HG03097 (cell line): ENCODE measurements at regions not wholly inside any gene's neighbourhood (a gene's known extent, or its start where the extent isn't known, plus 50 kb on each side); places are given as distances from the start of the nearest gene placed in this dataset.
"Not testable (repeated sequence)": the region's sequence is repeated elsewhere in the genome, so short reads cannot be mapped to it uniquely, and the experiment has no call there.

Experiments
- ATAC-seq: cut with Tn5 transposase; IDR thresholded peaks from one replicate; pipeline ENCODE4 v1.9.1; 2021; ENCODE audit not compliant: unreplicated experiment, low FRiP score

DNA sequence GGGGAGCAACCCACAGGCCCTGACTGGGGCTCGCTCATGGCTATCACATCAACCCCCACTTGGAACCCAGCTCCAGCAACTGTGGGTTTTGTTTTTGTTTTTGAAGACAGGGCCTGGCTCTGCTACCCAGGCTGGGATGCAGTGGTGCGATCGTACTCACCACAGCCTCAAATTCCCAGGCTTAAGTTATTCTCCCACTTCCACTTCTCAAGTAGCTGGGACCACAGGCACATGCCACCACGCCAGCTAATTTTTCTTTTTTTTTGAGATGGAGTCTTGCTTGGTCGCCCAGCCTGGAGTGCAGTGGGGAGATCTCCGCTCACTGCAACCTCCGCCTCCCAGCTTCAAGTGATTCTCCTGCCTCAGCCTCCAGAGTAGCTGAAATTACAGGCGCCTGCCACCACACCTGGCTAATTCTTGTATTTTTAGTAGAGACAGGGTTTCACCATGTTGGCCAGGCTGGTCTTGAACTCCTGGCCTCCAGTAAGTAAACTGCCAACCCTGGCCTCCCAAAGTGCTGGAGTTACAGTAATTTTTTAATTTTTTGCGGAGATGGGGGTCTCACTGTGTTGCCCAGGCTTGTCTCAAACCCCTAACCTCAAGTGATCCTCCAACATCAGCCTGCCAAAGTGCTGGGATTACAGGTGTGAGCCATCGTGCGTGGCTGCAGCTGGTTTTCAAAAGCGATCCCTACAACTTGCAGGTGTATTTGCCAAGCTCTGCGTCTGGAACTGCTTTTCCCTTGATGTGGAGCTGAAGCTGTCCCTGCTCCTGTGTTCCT, 228.7 kb downstream of the SKIDA1 start:
- no peak for ATAC-seq

DNA sequence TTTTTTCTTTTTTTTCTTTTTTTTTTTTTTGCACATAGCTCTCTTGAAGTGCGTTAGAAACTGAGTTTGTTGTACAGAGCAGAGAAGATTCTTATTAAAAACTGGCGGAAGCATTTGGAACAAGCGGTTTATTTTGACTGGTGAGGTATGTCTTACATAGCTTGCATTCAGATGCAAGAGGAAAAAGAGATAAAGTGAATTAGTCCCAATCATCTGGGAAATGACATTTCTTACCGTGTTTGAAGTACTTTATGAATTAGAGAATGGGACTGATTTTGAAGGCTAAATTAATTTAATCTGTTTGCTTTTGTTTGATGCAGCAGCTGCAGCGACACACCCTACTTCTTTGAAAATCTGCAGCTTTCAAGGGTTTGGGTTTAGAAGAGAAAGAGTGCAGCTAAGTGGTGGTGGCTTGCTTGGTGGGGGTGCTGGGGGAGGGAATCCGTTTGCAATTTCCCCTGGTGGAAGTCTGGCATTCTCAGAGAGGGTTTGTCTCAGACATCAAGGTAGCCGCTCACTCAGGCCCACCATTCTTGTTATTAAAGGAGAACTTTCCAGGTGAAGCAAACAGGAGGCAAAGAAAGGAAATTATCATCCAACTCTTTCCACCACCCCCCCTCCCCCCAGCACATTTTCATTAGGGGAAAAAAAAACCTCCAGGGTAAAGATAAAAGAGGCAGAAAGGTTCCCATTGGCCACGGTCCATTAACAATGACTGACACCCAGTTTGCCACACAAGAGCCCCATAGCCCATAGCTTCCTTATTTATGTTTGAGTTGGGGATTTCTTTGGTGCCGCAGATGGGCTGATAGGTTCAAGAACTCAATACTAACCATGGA, 231.7 kb downstream of the SKIDA1 start:
- ATAC-seq, result no peak

DNA sequence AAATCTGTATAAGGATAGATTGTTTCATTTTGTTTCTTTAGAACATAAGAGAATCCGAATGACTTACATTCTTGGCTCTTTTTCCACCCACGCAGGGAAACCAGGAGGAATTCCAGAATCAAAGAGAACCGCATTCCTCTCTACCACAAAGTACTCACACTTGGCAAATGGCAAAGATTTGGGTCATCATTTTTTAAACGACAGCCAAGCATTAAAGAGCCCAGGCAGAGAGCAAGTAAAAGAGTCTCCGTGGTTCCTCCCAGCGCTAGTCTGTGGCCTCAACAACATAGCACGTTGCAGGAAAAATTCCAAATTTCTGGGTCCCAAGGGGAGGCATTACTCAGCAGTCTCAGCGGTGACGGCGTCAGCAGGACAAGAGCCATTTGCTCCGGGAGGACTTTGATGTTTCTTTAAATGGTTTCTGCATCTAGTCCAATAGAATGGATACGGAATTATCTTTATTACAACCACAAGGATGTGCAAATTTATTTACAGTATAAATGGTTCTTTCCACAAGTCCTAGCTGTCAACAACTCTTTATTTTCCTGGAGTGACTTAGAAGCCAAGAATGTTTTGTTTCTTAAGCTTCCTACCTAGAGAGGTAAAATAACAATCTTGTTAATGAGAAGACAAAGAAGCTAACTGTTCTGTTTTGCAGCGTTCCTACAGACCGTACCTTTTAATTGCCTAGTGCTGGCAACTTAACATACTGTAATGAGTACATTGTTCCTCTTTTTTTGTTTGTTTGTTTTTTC, 232.5 kb downstream of the SKIDA1 start:
- ATAC-seq, result no peak

DNA sequence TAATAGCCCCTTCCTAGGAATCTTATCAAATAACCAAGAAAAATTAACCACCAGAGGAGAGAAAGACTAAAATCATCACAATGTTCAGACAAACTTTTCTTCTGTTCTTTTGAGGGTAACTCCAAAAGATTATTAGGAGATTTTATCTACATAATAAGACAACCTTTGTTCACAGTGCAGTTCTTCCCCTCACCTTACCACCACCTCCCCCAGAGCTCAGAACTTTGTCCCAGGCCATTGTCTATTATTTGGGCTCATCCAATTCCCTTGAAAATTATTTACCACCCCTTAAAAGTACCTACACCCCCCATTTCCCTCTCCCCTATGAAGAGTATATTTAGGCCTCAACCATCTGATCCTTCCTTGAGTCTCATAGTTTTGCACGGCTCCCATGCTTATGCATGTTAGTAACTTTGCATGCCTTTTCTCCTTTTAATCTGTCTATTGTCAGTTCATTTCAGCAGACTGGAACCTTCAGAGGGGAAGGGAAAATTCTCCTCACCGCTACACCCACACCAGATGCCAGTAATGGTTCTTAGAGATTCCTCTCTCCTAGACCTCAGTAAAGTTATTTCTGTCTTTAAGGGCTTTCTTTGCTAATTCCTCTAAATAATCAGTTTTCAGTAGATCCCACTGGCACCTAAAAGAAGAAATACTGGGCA, 234.9 kb downstream of the SKIDA1 start:
- no peak for ATAC-seq

DNA sequence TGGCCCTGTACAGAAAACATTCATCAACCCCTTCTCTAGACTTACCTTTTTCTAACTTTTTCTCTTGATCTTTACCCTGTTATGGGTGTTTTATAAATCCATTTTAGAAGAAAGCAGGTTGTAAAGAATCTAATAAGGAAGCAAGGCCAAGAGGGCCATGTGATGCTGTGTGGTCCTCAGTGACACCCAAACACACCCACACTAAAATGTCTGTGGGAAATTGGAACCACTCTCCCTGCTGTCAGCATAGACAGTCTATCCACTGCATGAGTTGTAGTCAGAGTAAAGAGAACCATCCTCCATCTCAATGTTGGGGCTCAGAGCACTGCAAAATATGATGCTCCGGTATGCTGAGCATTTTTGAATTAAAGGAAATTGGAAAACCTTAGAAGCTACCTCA, 235.5 kb downstream of the SKIDA1 start:
- ATAC-seq, result no peak

DNA sequence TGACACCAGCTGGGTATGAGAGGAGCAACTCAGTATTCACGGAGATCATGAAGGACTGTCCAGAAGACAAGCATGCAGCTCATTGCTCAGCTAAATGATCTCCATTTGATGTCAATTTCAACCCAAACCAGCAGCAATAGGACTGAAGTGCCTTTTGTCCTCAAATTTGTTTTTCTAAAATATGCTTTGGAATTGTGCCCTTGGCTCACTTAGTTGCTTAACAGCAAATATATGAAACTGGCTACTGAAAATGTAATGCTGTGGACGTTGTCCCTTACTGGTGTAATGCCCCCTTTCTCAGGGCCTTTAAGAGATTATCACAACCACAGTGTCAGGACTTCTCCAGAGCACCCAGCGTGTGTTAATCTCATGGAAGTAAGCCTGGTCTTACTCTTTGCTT, 236.2 kb downstream of the SKIDA1 start:
- no peak for ATAC-seq

DNA sequence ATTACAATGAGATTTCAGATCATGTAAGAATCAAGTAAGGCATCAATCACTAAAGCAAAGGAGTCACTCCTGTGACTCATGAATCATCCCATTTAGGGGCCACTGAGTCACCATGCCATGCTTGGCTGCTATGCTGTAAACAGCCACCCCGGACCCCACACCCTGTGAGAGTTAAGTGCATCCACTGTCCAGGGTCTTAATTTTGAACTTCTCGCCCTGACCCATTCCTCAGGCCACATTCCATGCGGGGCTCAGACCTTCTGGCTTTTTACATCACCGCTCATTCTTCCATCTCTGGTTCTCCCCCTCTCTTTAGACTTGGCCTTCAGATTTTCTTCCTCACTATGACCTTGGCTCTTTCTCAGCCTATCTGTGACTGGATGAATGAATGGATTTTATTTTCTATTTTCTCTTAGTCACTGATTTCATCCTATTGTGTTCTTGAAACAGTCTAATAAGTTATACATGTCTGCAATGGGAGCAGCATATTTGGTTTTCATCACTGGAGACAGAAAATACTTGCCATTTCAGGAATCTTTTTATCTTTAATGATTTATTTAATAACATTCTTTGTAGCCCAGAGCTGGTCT, 239.6 kb downstream of the SKIDA1 start:
- ATAC-seq, result no peak

DNA sequence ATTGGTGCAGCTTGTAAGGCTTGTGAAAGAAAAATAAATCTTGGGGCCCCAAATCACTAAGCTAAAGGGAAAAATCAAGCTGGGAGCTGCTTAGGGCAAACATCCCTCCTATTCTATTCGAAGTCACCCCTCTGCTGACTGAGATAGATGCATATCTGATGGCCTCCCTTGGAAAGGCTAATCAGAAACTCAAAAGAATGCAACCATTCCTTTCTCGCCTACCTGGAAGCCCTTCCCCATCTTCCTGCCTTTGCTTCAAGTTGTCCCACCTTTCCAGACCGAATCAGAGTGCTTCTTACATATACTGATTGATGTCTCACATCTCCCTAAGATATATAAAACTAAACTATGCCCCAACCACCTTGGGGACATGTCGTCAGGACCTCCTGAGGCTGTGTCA, 240.3 kb downstream of the SKIDA1 start:
- ATAC-seq, result no peak

DNA sequence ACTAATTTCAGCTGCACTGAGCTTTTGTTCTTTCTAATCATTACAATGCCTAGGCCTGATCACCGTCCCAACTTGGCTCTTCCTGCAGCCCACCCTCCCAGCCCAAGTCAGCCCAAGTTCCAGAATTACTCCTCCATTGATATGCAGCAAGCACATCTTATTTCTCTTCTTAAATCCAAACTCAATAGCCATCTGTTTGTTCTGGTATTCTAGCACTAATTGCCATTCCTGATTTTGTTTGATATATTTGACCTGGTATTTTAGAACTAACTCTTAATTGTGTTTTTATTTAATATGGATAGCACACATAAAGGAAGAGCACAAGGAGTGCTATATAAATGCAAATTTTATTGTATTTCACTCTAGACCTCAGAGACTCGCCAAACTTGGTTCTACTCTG, 241.2 kb downstream of the SKIDA1 start:
- no peak for ATAC-seq

DNA sequence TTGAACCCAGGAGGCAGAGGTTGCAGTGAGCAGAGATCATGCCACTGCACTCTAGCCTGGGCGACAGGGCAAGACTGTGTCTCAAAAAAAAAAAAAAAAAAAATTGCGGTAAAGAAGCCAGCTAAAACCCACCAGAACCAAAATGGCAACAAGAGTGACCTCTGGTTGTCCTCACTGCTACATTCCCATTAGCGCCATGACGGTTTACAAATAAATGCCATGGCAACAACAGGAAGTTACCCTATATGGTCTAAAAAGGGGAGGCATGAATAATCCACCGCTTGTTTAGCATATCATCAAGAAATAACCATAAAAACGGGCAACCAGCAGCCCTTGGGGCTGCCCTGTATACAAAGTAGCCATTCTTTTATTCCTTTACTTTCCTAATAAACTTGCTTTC, 242.4 kb downstream of the SKIDA1 start:
- ATAC-seq, result not testable (repeated sequence)

DNA sequence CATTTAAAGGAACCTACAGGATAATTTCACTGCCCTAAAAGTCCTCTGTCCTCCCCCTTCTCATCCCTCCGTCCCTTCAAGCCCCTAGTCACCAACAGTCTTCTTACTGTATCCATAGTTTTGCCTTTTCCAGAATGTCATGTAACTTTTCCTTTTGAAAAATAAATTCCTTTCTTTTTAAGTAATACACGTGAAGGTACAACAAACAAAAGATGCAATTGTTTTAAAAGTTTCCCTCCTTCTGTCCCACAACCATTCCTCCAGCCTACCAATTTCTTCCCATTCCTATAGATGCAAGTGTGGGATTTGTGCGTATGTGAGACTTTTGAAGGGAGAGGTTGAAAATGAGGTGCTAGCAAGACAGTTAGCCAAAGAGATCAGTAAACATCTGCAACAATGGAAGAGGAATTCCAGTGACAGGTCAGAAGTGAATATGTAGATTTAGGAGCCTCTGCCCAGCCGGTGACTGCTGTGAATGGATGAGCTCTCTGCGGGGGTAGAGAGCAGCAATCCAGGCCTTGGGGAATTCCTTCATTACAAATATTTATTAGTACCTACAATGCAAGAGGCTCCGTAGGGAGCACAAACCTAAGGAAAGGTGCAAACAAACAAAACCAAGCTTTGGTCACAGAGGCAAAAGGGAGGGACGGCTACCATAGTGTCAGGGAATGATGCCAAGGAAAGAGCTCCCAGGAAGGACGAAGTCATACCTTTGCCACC, 243.6 kb downstream of the SKIDA1 start:
- no peak for ATAC-seq

DNA sequence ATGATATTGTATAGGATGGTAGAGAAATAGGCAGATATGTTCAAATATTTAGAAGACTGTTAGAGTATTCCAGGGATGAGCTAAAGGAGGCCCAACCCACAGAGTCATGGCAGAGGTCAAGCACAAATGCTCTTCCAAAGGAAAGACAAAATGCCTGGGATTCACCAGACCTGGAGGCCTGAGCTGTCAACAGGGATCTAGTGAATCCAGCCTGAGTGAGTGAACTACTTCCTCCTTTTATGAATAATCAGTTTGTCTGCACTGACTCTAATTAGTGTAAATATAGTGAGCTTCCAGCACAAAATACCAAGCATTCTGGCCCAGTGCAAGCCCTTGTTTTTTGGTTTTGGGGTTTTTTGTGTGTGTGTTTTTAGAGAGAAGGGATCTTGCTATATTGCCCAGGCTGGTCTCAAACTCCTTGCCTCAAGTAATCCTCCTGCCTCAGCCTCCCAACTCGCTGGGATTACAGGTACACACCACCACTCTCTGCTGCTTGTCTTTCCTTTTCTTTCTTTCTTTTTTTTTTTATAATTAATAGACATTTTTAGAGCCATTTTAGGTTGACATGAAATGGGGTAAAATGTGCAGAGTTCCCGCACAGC, 244.4 kb downstream of the SKIDA1 start:
- ATAC-seq, result no peak

DNA sequence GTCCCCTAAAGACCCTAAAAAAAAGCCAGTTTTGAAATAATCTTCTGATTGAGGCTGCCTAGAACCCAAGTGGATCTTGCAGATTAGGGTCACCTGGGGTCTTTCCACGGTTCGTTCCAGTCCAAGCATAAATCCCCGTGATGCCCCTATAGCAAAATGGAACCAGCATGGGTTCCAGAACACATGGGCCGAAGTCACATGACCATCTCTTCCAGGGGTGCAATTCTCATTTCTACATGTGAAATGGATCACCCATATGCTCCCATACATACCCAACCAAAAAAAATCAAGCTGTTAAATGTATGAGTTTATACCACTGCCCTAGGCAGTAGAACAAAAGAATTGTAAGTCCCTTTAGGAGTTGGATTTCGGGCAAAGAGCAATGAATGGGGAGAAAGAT, 245.4 kb downstream of the SKIDA1 start:
- ATAC-seq, result no peak

DNA sequence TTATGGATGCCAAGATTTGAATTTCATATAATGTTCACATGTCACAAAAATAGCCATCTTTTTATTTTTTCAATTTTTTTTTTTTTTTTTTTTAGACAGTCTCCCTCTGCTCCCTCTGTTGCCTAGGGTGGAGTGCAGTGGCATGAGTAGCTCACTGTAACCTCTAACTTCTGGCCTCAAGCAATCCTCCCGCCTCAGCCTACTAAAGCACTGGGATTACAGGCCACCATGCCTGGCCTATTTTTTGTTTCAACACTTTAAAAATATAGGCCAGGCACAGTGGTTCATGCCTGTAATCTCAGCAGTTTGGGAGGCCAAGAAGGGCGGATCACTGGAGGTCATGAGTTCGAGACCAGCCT, 246.3 kb downstream of the SKIDA1 start:
- ATAC-seq, result no peak

DNA sequence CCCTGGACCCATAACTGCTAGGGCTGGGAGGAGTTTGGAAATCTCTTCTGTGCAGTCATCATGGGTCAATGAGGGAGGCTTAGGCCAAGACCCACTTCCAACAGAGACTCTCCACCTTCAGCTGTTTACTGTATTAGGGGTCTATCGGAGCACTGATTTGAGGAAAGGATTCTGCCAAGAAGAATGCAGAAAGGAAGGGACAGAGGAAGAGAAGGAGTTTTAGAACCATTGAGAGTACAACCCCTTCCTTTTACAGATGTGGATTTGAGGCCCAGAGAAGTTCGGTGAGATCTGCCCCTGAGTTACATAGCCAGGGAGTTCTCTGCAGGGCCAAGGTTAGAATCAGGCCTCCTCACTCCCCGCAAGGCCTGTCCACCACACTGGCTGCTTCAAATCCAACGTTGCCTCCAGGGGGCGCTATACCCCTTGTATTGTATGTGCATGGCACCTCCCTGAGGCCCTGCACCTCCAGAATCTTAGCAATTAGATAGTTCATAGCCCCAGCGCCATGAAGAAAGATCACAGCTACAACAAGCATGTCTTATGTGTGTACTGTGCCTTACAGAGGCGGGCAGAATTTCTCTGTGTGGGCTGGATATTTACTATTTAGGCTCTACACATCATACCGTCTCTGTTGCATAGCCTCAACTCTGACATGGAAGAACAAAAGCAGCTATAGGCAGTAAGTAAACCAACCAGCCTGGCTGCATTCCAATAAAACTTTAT, 246.8 kb downstream of the SKIDA1 start:
- ATAC-seq, result peak; percentile 79

DNA sequence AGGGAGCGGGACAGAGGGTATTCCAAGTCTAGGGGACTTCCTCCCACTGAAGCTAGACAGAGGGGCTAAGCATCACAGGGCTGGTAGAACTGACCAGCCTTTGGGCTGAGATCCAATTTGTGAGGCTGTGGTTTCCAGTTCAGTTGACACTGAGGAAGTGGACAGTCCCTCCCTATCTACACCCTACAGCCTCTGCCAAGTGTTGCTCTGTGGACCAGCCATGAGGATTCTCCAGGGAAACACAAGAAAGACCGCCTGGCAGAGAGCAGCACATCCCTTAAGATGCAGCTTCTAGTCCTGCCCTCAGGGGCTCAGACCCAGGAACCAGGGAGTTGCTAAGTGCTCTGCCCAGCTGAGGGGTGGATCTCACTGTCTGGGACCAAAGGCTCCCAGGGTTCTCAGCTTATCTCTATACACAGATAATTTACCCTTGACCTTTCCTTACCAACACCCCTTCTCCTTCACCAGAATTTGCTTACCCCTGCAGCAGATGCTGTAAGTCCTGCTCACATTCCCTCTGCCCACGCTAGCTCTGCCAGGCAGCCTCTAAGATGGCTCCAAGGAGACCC, 252.0 kb downstream of the SKIDA1 start:
- ATAC-seq, result no peak

DNA sequence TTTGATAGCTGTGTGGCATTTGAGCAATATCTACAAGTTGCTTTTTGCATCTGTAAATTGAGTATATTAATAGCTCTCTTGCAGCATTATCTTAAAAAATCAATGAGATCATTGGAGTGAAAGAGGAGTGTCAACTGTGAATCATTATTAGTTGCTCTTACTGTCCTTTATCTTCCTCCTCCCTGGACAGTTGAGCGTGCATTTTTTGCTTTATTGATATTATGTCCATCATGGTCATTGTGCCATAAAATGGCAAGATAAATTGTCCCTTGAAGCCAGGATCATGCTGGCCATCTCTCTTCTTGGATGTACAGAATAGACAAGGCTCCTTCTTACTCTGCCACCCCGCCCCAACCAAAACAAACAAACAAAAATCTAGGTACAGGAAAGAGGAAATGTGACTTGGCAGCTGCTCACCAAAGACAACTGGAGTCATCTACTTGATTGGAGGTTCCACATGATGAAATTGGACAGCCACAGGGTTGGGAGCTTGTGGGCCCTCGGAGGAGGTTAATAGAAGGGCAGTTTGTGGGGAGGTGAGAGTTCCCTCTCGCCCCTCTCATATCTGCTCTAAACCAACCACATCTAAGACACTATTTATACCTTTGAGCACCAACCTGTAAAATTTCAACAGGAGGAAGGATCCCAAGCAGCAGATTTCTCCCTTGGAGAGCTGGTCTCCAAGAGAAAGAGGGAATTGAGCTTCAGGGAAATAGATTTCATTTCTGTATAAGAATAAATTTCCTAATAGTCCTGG, 252.7 kb downstream of the SKIDA1 start:
- ATAC-seq, result no peak

DNA sequence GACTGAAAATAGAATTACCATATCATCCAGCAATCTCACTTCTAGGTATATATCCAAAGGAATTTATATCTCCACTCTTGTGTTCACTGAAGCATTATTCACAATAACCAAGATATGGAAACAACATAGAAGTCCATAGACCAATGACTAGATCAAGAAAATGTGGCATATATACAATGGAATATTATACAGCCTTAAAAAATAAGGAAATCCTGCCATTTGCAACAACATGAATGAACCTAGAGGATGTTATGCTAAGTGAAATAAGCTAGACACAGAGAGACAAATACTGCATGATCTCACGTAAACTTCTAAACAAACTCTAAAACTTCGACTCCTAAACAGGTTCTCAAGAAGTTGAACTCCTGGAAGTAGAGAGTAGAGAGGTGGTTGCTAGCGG, 254.5 kb downstream of the SKIDA1 start:
- no peak for ATAC-seq
